GM23338 (cell line): ENCODE measurements at regions not wholly inside any gene's neighbourhood (a gene's known extent, or its start where the extent isn't known, plus 50 kb on each side); places are given as distances from the start of the nearest gene placed in this dataset.

Source experiments
- ATAC-seq: fragments of 200-7000 bp; cut with Tn5 transposase; 3 replicates; pipeline ENCODE4 v1.9.1; 2020
- DNase-seq: peaks from one replicate; pipeline ENCODE4 v3.0.0-alpha.2; 2015; ENCODE audit warnings: low spot score
- H2AFZ ChIP-seq: fragments of 200-600 bp; sonication (generic); 2 replicates; pipeline ENCODE4 v1.8.0; 2016; ENCODE audit warnings: antibody characterized with exemption, mild to moderate bottlenecking, moderate library complexity
- H3F3A ChIP-seq: fragments of 200-600 bp; sonication (generic); replicated peaks from 2 replicates; pipeline ENCODE4 v1.8.0; 2017; ENCODE audit warnings: antibody characterized with exemption, mixed run types, low read depth
- H3K27ac ChIP-seq: fragments of 200-600 bp; sonication (generic); 2 replicates; pipeline ENCODE4 v1.6.1; 2016; ENCODE audit warnings: low read depth
- H3K27me3 ChIP-seq: fragments of 200-600 bp; sonication (generic); 2 replicates; pipeline ENCODE4 v1.8.0; 2016; ENCODE audit warnings: mild to moderate bottlenecking, mixed run types, moderate library complexity; ENCODE audit not compliant: insufficient read depth
- H3K36me3 ChIP-seq: fragments of 200-600 bp; sonication (generic); 2 replicates; pipeline ENCODE4 v1.8.0; 2016; ENCODE audit warnings: mild to moderate bottlenecking; ENCODE audit not compliant: insufficient read depth
- H3K4me1 ChIP-seq: fragments of 200-600 bp; sonication (generic); 2 replicates; pipeline ENCODE4 v1.8.0; 2016; ENCODE audit warnings: mild to moderate bottlenecking, moderate library complexity; ENCODE audit not compliant: insufficient read depth
- H3K4me2 ChIP-seq: fragments of 200-600 bp; sonication (generic); 2 replicates; pipeline ENCODE4 v1.7.1; 2017; ENCODE audit warnings: mixed run types
- H3K4me3 ChIP-seq: fragments of 200-600 bp; sonication (generic); 2 replicates; pipeline ENCODE4 v1.6.1; 2016; ENCODE audit warnings: mixed run types
- H3K79me2 ChIP-seq: fragments of 200-600 bp; sonication (generic); replicated peaks from 2 replicates; pipeline ENCODE4 v1.8.0; 2017; ENCODE audit warnings: mild to moderate bottlenecking; ENCODE audit not compliant: insufficient read depth
- H3K9me2 ChIP-seq: fragments of 200-600 bp; sonication (generic); 2 replicates; pipeline ENCODE4 v1.8.0; 2017; ENCODE audit not compliant: insufficient read depth
- H4K20me1 ChIP-seq: fragments of 200-600 bp; sonication (generic); replicated peaks from 2 replicates; pipeline ENCODE4 v1.8.0; 2017; ENCODE audit warnings: mild to moderate bottlenecking; ENCODE audit not compliant: insufficient read depth
- H3K27ac Mint-ChIP-seq: 2 replicates; pipeline ENCODE4 v1.8.0; 2020; ENCODE audit warnings: inconsistent platforms, mild to moderate bottlenecking, moderate library complexity, mixed read lengths
- H3K27me3 Mint-ChIP-seq: 3 replicates; pipeline ENCODE4 v1.8.0; 2022; ENCODE audit warnings: low read depth, mild to moderate bottlenecking, moderate library complexity, mixed read lengths, inconsistent platforms; ENCODE audit not compliant: insufficient read depth, poor library complexity
- H3K36me3 Mint-ChIP-seq: 3 replicates; pipeline ENCODE4 v1.8.0; 2021; ENCODE audit warnings: low read depth, mild to moderate bottlenecking, inconsistent platforms, moderate library complexity, mixed read lengths
- H3K4me1 Mint-ChIP-seq: 3 replicates; pipeline ENCODE4 v1.8.0; 2020; ENCODE audit warnings: mild to moderate bottlenecking, inconsistent platforms, mixed read lengths
- H3K4me3 Mint-ChIP-seq: 3 replicates; pipeline ENCODE4 v1.8.0; 2021; ENCODE audit warnings: moderate library complexity, mild to moderate bottlenecking, inconsistent platforms, mixed read lengths
- H3K9me3 Mint-ChIP-seq: 3 replicates; pipeline ENCODE4 v1.8.0; 2020; ENCODE audit warnings: moderate library complexity, mild to moderate bottlenecking, inconsistent platforms, mixed read lengths
- CREB1 ChIP-seq: fragments of 250-450 bp; sonication (Bioruptor Pico); IDR thresholded peaks from 2 replicates; pipeline ENCODE4 v1.5.0; 2020; ENCODE audit warnings: low read depth, mild to moderate bottlenecking, moderate library complexity
- EZH2 ChIP-seq: fragments of 200-600 bp; sonication (generic); IDR thresholded peaks from one replicate; pipeline ENCODE4 v1.8.0; 2017; ENCODE audit warnings: antibody characterized with exemption, mild to moderate bottlenecking, low read depth; ENCODE audit not compliant: unreplicated experiment
- EZH2phosphoT487 ChIP-seq: fragments of 200-600 bp; sonication (generic); IDR thresholded peaks from one replicate; pipeline ENCODE4 v1.8.1; 2018; ENCODE audit warnings: antibody characterized with exemption; ENCODE audit not compliant: unreplicated experiment
- JUNB ChIP-seq: IDR thresholded peaks from one replicate; pipeline ENCODE4 v1.6.1; 2016; ENCODE audit warnings: antibody characterized with exemption; ENCODE audit not compliant: unreplicated experiment
- NANOG ChIP-seq: IDR thresholded peaks from 2 replicates; pipeline ENCODE4 v1.6.1; 2016; ENCODE audit warnings: antibody characterized with exemption, borderline replicate concordance
- TF ChIP-seq, protein P1 (sequence below), 2 experiments: fragments of 200-600 bp in 1 of 2; sonication (generic) in 1 of 2; conservative IDR thresholded peaks; 2 replicates each; pipeline versions ENCODE4 v1.5.1 to v1.6.1; 2016 to 2017; ENCODE audit warnings: antibody characterized with exemption in 2 of 2, low read depth in 2 of 2, mild to moderate bottlenecking in 2 of 2, moderate library complexity in 1 of 2
- TF ChIP-seq, protein P2 (sequence below): IDR thresholded peaks from 2 replicates; pipeline ENCODE4 v1.6.1; 2016; ENCODE audit warnings: antibody characterized with exemption

DNA sequence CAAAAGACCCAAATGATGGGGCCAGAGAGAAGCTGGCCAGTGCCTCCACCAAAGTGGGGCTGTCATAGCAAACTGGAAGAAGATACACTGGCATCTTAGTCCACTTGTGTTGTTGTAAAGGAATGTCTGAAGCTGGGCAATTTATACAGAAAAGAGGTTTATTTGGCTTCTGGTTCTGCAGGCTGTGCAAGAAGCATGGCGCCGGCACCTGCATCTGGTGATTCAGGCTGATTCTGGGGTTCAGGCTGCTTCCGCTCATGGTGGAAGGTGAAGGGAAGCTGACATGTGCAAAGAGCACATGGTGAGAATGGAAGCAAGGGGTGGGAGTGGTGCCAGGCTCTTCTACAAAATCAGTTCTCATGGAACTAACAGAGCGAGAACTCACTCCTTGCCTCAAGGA is 135.9 kb upstream of the TWIST2 start:
- Mint-ChIP-seq H3K4me3 (no peak overlapping the region), H3K4me1 (peaks cover 8% of the 10 kb centered on the region; the same call in 2 of the 3 replicates), H3K9me3 (0 out of 3 replicates have a peak, but pooled peaks cover under 1% of the 10 kb centered on the region), H3K27me3 (peaks cover 1% of the 10 kb centered on the region), H3K27ac (no peak overlapping the region), H3K36me3 (no peaks in the 10 kb centered on the region)
- Histone ChIP-seq H3K27ac (no peak overlapping the region), H2AFZ (no peak overlapping the region), H3K79me2 (no peaks in the 10 kb centered on the region), H3F3A (no peaks in the 10 kb centered on the region), H3K4me1 (no peaks in the 10 kb centered on the region), H4K20me1 (no peaks in the 10 kb centered on the region), H3K4me3 (no peak overlapping the region), H3K4me2 (no peak overlapping the region), H3K9me2 (peaks cover 5% of the 10 kb centered on the region; the same call in 1 of the 2 replicates), H3K36me3 (no peaks in the 10 kb centered on the region), H3K27me3 (no peaks in the 10 kb centered on the region)
- no peak for DNase-seq
- ATAC-seq = no peak
- TF ChIP-seq, protein P1, sequence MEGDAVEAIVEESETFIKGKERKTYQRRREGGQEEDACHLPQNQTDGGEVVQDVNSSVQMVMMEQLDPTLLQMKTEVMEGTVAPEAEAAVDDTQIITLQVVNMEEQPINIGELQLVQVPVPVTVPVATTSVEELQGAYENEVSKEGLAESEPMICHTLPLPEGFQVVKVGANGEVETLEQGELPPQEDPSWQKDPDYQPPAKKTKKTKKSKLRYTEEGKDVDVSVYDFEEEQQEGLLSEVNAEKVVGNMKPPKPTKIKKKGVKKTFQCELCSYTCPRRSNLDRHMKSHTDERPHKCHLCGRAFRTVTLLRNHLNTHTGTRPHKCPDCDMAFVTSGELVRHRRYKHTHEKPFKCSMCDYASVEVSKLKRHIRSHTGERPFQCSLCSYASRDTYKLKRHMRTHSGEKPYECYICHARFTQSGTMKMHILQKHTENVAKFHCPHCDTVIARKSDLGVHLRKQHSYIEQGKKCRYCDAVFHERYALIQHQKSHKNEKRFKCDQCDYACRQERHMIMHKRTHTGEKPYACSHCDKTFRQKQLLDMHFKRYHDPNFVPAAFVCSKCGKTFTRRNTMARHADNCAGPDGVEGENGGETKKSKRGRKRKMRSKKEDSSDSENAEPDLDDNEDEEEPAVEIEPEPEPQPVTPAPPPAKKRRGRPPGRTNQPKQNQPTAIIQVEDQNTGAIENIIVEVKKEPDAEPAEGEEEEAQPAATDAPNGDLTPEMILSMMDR (conservative IDR thresholded peaks at IDR 0.05; ENCODE audit: low read depth in 2 of 2) = no peak
- TF ChIP-seq, protein P2, sequence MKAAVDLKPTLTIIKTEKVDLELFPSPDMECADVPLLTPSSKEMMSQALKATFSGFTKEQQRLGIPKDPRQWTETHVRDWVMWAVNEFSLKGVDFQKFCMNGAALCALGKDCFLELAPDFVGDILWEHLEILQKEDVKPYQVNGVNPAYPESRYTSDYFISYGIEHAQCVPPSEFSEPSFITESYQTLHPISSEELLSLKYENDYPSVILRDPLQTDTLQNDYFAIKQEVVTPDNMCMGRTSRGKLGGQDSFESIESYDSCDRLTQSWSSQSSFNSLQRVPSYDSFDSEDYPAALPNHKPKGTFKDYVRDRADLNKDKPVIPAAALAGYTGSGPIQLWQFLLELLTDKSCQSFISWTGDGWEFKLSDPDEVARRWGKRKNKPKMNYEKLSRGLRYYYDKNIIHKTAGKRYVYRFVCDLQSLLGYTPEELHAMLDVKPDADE = no peak
- TF ChIP-seq NANOG = no peak
- TF ChIP-seq CREB1 = no peak
- no peak for TF ChIP-seq EZH2

DNA sequence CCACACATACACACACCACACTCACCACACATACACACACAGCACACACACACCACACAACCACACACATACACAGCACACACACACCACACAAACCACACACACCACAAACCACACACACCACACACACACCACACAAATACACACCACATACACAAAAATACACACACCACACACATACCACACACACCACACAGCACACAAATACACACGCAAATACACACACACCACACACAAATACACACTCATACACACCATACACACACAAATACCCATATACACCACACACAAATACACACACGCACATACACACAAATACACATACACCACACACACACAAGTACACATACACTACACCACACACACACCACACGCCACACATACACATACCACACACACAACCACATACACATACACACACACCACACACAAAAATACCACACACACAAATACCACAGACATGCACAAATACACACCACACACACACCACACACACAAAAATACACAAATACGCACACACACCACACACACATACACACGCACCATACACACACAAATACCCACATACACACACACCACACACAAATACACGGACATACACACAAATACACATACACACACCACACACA is 134.6 kb upstream of the TWIST2 start:
- no peaks in the 10 kb centered on the region for H3K27me3 ChIP-seq
- H3K4me2 ChIP-seq = no peak overlapping the region
- DNase-seq = no peak
- Mint-ChIP-seq H3K27ac (no peak overlapping the region), H3K27me3 (peaks cover 3% of the 10 kb centered on the region), H3K36me3 (no peaks in the 10 kb centered on the region), H3K4me1 (peaks cover 9% of the 10 kb centered on the region; the same call in 2 of the 3 replicates), H3K4me3 (no peak overlapping the region), H3K9me3 (0 out of 3 replicates have a peak, but pooled peaks cover 3% of the 10 kb centered on the region)
- ATAC-seq = no peak
- H3K79me2 ChIP-seq = no peaks in the 10 kb centered on the region
- H3K9me2 ChIP-seq = peaks cover 5% of the 10 kb centered on the region; the same call in 1 of the 2 replicates
- no peak overlapping the region for H2AFZ ChIP-seq
- no peaks in the 10 kb centered on the region for H3K4me1 ChIP-seq
- no peaks in the 10 kb centered on the region for H3K36me3 ChIP-seq
- H3K27ac ChIP-seq = no peak overlapping the region
- H3K4me3 ChIP-seq = no peak overlapping the region
- H4K20me1 ChIP-seq = no peaks in the 10 kb centered on the region
- H3F3A ChIP-seq = no peaks in the 10 kb centered on the region
- TF ChIP-seq NANOG = no peak
- TF ChIP-seq EZH2phosphoT487 = no peak
- TF ChIP-seq, protein P2 = no peak
- TF ChIP-seq, protein P1 (conservative IDR thresholded peaks at IDR 0.05; ENCODE audit: low read depth in 2 of 2) = no peak
- no peak for TF ChIP-seq JUNB
